Putamen (tissue), 1 donor: ENCODE measurements at regions not wholly inside any gene's neighbourhood (a gene's known extent, or its start where the extent isn't known, plus 50 kb on each side); places are given as distances from the start of the nearest gene placed in this dataset.

ENCODE experiments used
- DNase-seq: peaks from one replicate; pipeline ENCODE4 v3.0.0-alpha.2; 2016; ENCODE audit warnings: low spot score

DNA sequence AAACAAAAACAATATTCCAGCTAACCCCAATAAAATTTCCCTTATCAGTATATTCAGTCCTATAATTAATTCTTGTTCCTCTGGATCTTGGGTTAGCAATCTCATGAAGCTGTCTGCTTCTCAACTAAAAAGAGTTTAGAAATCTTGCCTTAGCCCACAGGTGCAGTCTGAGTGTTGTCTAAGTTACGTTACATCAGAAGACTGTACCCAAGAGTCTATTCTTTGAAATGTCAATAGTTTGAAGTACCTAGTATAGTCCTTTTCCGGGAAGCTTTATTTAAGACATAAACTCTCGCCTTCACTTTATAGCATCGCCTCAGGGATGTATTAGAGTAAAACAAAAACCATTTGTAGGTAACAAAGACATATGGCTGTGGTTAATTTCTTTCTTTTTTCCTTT lies 465.1 kb downstream of the FUT8 start:
- no peak for DNase-seq

DNA sequence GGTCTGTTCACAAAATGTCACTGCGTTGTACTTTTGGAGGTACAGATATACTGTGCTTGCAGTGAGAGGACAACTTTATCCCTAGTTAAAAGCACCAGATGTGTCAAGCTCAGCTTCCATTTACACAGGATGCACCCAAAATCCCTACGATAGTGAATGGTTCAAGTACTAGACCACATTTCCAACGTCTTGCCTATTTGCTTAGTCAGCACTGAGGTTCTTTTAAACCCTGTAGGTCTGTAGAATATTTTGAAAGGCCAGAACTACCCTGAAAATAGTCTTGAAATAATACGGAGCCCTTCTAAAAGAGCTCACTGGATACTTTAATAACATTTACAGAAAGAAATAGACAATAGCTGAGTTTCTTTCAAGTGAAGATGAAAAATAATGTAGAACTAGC lies 466.1 kb downstream of the FUT8 start:
- no peak for DNase-seq

DNA sequence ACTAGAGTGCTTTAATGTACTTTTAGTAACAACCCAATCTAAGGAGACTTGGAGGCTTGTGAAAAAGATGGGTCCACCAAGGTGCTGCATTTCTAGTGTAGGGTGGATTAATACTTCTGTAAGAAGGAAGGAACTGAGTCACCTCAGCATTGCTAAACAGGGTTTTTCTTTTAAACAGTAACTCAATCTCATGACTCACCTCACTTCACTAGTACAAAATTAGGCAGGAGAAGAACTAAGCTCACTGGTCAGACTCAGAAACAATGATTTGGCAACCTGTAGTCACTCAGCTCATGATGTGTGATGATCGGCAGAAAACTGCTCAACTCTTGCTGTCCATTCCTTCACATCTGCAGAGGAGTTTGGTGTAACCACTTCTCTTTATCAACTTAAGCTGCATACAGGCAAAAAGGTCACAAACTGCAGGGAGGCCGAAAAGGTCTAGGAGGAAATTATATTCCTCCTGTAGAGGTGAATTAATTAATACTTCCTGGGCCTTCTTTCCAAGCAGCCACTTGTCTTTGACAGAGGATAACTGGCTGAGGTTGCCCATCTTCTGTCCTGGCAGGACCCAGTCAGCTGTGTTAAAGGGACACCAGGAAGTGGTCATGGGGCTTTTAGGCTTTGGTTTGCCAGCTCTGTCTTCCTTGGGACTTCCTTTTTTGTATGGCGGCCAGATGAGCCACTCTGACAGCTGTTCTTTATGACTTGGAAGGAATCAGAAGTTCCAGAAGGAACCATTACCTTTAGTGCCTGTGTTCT lies 466.9 kb downstream of the FUT8 start:
- DNase-seq: no peak

DNA sequence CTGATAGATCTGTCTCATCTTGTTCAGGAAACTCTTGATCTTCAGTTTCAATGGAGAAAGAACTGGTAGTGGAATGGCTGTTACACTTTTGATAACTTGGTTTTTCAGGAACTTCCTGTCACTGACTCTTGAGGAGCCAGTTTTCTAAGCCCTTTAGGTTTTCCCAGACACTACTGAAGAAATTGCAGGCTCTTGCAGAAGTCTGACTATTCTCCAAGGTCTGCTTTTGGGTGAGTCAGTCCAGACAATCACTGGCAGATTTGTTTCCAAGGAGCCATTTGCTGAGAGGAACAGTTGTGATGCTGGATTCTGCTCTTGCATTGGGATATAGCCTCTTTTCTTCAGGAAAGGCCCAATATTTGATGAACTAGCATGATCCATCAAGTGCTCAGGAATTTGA lies 468.0 kb downstream of the FUT8 start:
- DNase-seq: no peak

DNA sequence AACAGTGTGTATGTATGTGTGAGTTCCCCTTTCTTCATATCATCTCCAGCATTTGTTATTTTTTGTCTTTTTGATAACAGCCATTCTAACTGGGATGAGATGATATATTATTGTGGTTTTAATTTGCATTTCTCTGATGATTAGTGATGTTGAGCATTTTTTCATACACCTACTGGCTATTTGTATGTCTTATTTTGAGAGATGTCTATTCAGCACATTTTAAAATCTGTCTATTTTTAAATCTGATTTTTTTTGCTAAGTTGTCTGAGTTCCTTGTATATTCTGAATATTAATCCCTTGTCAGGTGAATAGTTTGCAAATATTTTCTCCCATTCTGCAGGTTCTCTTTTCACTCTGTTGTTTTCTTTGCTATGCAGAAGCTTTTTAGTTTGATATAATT lies 469.1 kb downstream of the FUT8 start:
- no peak for DNase-seq

DNA sequence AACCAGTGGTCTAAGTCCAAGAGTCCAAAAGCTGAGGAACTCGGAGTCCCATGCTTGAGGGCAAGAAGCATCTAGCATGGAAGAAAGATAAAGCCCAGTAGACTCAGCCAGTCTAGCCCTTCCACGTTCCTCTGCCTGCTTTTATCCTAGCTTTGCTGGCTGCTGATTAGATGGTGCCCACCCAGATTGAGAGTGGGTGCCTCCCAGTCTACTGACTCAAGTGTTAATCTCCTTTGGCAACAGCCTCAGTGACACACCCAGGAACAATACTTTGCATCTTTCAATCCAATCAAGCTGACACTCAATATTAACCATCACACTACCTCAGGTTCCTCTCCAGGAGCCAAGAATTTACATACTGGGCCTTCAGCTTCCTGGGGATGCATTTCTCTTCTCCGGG lies 476.1 kb downstream of the FUT8 start:
- DNase-seq: no peak

DNA sequence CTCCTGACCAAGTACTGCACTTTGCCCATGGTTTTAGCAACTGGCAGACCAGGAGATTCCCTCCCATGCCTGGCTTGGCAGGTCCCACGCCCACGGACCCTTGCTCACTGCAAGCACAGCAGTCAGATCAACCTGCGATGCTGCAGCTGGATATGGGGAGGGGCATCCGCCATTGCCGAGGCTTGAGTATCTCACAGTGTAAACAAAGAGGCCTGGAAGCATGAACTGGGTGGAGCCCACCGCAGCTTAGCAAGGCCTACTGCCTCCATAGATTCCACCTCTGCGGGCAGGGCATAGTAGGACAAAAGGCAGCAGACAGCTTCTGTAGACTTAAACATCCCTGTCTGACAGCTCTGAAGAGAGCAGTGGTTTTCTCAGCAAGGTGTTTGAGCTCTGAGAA lies 479.8 kb downstream of the FUT8 start:
- no peak for DNase-seq

DNA sequence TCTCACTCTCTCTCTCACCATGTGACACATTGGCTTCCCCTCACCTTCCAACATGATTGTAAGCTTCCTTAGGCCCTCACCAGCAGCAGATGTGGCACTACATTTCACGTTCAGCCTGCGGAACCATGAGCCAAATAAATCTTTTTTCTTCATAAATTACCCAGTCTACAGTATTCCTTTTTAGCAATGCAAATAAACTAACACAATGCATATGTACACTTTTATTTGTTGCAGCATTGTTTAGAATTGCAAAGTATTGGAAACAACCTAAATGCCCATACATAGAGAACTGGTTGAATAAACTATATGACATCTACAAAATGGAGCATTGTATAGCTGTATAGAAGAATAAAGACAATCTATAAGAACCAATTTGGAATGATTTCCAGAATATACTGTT lies 487.6 kb downstream of the FUT8 start:
- DNase-seq: no peak

DNA sequence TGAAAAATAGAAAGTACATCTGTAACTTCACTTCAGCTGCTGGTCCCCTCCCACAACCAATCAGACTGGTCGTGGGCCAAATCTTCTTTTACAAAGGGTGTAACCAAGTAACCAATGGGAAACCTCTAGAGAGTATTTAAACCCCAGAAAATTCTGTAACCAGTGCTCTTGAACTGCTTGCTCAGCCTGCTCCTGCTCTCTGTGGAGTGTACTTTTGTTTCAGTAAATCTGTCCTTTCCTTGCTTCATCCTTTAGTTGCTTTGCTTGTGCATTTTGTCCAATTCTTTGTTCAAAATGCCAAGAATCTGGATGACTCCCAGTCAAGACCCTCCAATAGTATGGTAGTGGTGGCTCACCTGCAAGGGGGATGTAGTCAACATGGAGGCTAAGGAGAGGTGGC lies 489.1 kb downstream of the FUT8 start:
- no peak for DNase-seq

DNA sequence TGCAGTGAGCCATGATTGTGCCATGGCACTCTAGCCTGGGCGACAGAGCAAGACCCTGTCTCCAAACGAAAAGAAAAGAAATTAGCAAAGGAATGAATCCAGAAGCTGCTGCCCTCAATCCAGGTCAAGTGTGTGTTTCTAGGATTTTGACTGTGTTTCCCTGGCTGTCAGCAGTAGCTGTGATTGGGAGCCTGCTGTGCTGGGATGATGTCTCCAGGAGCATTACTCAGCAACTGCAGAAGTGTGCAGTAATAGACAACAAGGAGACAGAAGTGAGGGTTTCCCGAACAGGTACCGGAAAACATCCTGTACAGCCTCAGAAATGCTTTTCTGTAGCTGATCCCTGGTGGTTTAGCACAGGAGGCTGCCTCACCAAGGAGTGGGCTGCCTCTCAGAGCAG lies 492.5 kb downstream of the FUT8 start:
- no peak for DNase-seq

DNA sequence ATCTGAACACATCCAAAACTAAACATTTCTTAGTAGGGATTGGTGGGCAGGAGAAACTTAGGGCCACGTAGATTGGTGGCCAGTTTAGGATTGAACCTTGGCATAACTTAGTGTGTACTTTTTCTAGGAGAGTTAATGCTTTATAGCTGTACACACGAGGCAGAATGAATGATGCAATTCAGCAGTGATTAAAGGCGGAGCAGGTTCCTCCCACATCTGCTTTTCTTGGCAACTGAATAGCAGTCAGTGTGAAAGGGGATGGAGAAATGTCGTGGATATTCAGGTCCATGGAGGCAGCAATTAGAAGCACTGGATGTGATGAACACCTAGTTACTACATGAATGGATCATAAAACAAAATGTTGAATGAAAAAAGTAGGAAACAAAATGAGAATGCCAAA lies 493.8 kb downstream of the FUT8 start:
- DNase-seq: no peak

DNA sequence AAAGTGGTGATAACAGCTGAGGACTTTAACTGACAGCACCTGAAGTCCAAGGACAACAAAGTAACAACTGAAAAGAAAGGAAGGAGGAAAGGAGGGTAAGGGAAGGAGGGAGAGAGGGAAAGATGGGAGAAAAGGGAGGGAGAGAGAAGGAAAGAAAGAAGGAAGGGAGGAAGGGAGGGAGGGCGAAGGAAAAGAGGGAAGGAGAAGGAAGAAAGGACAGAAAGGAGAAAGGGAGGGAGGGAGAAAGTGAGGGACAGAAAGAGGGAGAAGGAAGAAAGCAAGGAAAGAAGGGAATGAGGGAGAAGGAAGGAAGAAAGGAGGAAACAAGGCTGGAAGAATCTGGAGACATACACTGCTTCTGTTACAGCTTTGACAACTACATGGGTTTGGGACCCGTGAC lies 494.4 kb downstream of the FUT8 start:
- no peak for DNase-seq

DNA sequence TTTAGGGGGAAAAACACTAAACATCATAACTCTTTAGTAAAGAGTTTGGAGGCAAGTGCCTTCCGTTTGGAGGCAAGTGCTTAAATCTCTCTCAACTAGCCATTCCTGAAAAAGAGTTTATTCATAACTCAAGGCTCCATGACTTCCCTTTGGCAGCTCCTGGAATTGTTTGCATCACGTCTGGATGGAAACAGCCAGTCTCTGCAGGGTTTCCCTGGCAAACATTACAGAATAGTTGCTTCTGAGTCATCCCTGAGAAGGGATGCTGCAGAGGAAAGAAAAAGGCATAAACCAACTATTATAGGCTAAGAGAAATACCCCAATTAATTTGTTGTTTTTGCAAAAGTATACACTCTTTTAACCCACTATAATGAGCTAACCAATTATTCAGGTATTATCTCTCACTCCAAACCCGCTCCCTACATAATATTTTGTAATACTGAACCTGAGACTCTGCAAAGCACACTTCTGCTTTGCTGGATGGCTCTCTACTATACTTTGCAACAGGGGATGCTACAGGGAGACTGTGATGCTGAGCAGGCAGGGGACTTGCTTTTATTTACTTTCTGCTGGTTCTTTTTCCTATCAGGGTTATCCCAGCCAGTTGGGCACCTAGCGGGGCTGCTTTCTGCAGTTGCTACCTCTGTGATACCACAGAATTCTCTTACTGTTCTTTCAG lies 497.7 kb downstream of the FUT8 start:
- DNase-seq: no peak

DNA sequence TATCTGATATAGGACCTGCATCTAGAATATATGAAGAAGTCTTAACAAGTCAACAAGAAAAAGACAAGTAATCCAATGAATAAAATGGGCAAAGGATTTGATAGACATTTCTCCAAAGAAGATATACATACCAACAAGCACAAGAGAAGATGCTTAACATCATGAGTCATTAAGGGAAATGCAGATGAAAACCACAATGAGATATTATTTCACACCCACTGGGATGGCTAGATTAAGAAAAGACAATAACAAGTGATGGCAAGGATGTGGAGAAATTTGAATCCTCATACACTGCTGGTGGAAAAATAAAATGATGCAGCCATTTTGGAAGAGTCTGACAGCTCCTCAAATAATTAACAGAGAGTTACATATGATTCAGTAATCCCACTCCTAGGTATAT lies 502.6 kb downstream of the FUT8 start:
- no peak for DNase-seq

DNA sequence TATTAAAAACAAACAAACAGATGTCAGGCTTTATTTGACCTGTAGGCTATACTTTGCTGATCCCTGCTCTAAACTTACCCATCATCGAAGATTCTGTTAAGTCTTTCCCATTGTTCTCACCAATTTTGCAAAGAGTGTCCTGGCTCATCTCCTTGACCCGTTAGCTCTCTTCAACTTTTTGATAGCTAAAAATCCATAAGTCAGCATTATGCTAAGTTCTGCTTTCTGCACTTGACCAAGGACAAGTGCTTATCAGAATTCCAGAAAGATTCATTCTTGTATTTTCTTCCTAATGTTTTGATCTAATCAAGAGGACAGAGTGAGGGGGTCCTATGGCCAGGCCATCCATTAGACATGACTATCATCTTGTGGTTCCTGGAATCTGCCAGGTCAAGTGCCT lies 503.5 kb downstream of the FUT8 start:
- DNase-seq: no peak

DNA sequence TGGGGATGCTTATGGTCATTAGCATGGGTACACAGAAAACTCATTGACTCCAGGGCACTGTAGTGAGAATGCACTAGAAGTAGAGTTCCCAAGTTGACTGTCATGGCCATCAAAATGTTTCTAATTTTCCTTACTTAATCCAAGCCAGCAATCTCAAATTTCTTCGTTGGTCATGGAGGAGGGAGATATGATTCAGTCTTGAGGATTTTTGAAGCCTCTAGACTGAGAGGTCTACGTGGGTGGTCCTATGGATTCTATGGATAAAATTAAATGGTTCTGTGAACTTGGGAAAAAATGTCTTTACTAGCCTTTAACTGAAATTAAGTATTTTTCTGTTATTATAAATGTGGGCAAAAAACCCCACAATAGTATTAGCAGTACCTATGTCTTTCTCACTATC lies 508.5 kb downstream of the FUT8 start:
- no peak for DNase-seq

DNA sequence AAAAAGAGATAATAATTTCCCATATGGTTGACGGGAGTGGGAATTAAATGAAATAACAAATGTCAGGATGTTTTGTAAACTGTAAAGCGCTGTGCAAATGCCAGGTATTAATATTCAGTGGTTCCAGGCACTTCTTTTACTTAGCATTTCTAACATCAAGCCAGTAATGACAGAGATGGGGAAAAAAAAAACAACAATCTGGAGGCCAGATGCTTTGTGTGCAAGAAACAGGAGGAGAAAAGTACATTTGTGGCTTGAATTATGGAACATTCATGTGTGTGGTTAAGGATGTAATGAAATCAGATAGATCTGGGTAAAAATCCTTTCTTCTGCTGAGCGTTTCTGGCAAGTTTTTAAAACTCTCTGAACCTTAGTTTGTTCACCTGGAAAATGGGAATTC lies 509.6 kb downstream of the FUT8 start:
- no peak for DNase-seq

DNA sequence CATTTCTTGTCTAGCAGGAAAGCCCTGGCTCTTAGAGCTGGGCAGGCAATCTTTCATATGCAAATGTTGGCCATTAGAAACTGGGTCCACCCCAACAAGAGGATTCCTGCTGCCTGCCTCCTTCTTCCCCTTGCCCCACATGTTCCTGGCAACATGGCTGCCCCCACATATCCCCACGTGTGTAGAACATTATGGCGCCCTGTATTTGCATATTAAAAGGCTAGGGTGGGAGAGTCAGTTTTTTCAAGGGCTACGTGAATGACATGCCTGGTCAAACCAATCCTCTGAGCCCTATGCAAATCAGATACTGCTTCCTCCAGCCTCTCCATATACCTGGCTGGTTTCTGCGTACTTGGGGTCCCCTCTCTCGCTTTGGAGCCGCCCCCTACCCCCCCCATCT lies 514.0 kb downstream of the FUT8 start:
- no peak for DNase-seq

DNA sequence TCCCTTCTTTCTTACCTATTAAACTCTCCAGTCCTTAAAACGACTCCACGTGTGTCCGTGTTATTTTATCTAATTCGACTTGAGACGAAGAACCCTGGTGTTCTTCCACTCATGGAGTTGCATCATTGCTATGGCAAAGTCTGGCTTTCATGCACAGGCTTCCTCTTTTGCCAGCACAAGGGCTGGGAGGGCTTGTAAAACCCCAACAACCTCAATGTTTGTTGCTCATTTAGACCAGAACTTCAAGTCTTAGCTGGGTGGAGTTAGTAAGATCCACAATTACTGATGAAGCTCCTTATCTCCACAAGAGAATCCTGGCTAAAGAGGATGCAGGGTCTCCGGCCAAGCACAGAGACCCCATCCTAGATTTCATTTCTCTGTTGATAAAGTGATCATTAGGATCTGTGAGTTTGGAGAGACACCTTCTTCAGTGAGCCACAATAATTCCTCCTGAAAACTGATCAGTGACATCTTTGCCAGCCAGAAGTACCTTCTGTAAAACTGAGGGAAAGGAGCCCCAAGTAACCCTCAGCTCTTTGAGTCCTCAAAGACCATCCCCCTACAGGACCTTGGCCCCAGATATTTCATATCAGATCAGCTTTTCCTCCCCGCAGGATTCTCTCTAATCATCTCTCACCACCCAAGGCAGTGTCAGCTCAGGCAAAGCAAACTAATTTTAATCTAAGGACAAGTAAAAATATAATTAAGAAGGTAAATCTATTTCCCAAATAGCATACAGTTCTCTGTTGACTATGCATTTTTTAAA lies 514.6 kb downstream of the FUT8 start:
- no peak for DNase-seq

DNA sequence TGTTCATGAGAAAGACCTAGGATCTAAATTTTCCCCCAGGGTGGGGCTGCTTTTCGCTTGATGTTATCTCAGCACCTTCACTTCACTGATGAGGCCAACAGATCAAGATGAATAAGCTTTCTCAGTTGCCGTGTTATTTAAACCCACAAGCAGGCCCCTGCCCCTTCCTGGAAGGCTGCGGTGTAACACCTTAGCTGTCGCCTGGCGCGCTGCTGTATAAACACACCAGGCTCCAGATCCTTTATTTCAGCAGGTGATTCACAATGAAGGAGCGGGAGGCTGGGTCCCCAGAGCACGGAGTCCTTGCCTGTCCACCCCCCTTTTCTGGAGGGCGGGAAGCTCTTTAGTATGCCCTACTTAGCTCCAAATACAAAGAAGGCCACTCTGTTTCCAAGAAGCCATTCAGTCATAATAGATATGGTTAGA lies 515.4 kb downstream of the FUT8 start:
- DNase-seq: no peak

DNA sequence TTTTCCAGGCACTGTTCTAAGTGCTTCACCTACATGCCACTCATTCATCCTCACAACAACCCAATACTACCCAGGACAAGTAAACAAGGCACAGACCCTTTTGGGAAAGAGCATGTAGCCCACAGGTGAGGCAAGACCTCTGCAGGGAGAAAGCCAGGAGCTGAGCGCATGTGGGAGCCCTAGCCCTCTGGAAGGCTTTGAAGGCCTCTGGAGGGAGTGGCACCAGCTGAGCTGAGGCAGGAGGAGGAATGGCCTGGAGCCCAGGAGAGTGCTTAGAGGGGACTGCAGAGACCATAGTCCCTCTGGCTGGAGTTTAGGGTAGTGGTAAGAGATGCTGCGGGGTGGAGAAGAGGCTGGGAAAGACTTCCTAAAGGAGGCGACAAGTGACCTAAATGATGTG lies 516.5 kb downstream of the FUT8 start:
- no peak for DNase-seq

DNA sequence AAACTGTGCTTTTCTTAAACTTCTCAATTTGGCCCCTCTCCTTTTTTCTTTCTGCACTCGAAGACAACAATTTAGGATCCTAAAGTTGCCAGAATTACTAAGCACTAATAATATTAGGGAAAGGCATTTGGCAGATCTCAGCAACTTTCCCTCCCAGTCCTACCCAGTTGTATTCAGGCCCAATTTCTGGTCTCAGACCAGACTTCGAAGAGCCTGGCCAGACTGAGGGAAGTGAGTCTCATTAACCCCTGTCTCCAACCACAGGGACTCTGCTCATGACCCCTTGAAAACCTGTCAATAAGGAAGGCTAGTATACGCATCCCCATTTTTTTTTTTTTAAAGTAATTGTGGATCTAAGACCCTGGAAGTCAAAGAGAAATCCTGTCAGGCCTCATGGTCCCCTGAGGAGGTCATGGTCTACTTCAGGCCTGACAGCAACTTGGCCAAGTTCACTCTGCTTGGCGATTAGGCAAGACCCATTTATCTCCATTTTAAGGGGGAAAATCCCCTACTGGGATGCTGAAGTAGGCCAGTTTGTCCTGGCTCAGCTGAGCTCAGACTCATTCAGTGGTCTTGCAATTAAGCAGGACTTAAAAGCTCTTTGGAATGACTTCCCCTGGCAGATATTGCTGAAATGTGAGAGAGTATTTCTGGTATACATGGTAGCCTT lies 521.0 kb downstream of the FUT8 start:
- peak; percentile 13 for DNase-seq

DNA sequence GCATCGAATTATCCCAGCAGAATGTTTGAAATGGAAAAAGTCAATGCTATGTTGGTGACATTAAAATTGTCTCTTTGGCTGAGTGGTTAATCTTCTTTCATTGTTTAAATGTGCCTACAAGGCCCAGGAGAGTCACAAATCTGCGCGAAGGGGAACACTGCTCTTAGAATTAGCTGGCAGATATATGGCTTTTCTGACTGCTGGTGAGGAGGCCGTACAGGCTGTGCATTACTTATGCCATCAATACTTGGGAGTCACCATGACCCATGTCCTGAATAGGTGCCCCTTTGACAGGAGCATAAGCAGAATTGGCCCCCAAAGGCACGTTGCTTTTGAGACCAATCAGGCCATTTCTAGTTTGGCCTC lies 521.5 kb downstream of the FUT8 start:
- no peak for DNase-seq
